GM18870 (cell line): ENCODE measurements at regions not wholly inside any gene's neighbourhood (a gene's known extent, or its start where the extent isn't known, plus 50 kb on each side); places are given as distances from the start of the nearest gene placed in this dataset.
"Not testable (repeated sequence)": the region's sequence is repeated elsewhere in the genome, so short reads cannot be mapped to it uniquely, and the experiment has no call there.

Source experiments
- ATAC-seq: cut with Tn5 transposase; IDR thresholded peaks from one replicate; pipeline ENCODE4 v1.9.1; 2021; ENCODE audit warnings: moderate library complexity; ENCODE audit not compliant: unreplicated experiment

GRCh38 chr10:131556897-131557495, 245.5 kb upstream of the TCERG1L start:
- no peak for ATAC-seq

DNA sequence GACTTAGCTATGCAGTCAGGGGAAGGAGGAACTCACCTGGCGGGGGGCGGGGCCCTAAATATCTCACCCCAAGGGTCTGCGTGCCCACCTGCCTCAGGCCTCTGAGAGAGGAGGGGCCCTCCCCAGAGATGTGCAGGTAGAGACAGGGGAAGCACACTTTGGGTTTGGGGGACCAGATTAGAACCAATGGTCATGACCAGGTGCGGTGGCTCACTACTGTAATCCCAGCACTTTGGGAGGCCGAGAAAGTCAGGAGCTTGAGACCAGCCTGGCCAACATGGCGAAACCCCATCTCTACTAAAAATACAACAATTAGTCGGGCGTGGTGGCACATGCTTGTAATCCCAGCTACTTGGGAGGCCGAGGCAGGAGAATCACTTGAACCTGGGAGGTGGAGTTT, 246.4 kb upstream of the TCERG1L start:
- not testable (repeated sequence) for ATAC-seq

DNA sequence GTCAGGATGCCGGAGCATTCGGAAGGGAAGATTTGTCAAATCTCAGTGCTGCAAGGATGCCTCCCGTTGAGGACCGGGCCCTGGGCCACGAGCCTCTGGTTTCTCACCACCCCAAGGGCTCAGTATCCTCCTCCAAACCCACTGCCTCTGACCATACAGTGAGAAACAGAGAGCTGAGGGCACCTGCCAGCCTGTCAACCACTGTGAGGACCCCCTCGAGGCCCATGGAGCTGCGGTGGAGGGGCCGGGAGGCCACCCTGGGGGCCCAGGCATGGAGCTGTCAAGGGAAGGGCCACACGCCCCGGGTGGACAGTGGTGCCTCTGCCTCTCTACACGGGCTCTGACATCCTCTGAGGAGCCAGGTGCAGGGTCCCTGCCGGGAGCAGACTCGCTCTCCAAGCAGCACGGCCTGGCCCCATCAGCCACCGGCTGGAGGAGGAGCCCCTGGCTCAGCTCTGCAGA, 248.0 kb upstream of the TCERG1L start:
- ATAC-seq: no peak

DNA sequence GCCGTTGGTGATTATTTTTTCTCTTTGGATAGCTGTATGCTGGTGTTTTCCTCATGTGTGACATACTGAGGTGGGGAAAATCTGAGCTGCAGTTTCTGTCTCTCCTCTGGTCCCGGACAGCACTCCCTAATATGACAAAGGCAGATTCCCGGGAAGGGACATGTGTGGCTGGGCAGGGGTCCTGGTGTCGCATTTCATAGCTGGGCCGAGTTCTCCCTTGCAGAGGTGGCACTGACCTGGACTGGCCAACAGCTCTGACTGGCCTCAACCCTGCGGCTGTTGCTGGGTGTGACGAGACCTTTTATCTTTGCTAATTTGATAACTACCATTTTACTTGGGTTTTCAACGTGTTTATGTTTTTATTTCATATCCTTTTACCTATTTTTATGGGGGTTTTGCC, 248.6 kb upstream of the TCERG1L start:
- ATAC-seq: no peak

GRCh38 chr10:131560706-131561355, 249.3 kb upstream of the TCERG1L start:
- ATAC-seq: no peak

DNA sequence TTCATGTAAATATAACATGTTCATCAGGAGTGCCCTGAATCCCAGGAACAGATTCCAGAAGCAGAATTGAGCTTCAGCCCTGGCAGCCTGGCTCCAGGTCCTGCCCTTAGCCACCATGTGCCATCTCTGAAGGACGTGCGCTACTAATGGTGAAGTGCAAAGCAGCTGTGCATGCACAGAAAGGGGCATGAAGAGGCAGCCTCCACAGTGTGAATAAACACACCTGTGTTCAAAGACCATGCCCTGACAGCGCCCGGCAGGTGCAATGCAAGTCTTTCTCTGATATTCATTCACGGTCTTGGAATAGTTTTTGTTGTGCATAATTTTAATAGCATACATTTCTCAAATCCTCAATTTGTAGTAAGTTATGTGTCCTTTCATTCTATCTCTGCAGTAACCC, 250.4 kb upstream of the TCERG1L start:
- ATAC-seq: no peak

- no peak for ATAC-seq
These were observed 251.9 kb upstream of the TCERG1L start for GRCh38 chr10:131563411-131563810.

DNA sequence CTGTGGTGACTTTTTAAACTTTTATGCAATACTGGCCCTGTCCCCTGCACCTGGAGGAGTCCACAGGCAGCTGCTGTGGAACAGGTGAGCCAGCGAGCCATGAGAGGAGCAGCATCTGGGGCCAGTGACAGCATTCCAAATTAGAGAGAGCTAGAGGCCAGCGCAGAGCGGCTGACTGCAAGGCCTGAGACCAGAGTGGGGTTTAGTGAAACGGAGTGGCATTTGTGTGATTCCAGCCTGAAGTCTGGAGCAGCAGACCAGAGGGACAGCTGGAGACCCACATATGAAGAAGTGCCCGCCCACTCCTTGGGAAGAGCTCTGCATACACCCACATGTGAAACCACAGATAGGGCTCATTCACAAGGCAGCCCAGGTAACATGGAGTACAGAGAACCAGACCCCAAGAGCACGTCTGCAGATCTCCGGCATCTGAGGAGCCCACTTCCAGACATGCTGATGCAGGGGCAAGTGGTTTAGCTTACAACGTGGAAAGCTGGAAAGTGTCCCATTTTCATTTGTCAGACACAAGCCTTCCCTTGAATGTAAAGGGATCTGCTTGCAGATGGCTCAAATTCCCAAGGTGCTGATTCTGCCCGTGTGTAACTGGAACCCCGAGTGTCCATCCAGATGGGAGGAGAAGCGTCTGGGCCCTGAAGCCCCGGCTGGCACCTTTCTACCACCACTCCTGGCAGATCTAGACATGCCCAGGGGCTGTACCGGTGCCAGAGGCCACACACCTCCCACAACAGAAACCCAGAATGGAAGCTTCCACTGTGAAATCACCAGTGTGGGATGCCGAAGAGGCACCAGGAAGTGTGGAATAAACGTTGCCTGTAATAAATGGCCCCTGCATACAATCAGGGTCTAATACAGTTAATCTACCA, 256.0 kb upstream of the TCERG1L start:
- no peak for ATAC-seq

DNA sequence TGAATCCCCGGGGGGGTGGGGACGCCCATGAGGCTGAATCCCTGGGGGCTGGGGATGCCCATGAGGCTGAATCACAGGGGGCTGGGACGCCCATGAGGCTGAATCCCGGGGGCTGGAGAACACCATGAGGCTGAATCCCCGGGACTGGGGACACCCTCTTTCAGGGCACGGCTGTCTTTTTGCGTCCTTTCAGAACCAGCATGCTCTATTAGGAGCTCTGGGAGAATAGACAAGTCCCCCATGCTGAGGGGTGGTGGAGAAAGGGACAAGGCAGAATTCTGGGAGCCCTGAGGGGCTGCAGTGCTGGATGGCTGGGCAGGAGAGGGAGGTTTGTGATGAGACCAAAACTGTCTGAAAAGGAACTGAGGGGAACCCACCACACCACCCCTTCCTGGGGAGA, 257.3 kb upstream of the TCERG1L start:
- no peak for ATAC-seq

- ATAC-seq: no peak
These were observed 258.6 kb upstream of the TCERG1L start for GRCh38 chr10:131569851-131570715.

DNA sequence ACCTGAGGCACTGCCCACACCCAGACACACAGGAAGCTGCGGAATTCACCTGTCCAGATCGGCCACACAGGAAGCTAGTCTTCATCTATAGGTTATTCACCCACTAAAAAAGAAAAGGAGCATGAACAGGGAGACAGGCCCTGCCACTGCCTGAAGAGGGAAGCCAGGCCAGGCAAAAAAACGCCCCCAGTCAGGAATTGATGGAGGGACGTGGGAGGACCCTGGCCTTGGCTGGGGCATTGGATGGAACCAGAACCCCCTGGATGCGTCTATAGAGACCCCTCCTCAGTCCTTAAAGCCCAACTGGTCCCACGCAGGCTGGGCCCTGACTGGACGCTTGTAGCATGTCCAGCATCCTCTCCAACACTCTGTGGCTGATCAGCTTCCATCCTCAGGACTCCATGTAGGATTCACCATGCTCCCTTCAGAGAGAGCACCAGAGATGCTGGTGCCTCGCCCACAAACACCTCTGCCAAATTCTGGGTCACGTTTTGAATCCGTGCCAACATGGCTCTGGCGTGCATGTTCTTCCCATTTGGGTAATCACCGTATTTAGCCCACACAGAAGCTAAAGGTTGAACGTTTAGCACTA, 259.3 kb upstream of the TCERG1L start:
- no peak for ATAC-seq

DNA sequence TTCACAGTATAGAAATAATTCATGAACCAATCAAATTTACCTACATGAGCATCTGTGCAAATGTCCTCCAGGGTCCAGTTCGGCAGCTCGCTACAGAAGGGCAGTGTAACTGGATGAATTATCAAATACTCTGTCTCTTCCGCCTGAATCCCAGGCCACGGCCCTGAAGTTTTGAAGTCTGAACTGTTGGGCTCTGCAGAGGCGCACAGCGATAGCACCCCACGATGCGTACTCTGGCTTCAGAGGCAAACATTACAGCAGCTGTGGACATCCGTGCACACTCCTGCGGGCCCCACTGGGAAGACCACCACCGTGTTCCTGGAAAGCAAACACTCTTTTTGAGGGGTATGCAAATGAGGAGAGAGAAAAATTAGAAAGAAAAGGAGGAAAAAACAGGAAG, 259.8 kb upstream of the TCERG1L start:
- no peak for ATAC-seq

DNA sequence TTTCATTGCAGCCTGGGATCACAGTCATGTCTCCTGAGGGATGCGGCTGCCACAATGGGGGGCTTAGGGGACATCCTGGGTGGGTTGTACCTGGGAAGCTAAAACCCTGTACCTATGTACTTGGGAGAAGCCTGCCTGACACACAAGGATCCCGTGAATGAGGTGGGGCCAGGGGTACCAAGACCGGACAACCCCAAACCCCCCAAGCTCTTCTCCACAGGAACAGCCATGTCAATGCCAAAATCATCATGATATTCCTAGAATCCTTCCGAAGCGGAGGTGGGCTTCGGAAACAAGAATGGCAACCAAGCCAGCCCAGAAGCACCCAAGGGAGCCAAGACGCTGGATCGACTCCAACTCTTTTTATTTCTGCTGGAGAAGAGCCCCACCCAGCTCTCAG, 260.3 kb upstream of the TCERG1L start:
- no peak for ATAC-seq

DNA sequence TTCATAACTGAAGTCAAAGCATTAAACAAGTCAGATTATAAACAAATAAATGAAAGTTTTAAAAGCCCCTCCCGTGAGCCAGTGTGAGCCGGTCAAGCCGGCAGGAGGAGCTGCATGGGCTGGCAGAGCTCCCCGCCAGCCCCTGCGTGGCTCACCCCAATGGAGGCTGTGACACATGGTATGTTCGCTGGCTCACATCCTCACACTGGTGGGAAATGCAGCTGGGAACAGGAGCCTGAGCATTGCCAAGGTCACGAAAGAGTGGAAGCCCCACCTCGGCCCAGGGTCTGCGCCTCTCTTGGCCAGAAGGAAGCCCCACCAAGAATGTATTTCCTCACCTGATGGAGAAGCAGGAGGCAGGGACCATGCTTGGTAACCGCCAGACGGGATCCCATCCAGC, 261.7 kb upstream of the TCERG1L start:
- no peak for ATAC-seq

DNA sequence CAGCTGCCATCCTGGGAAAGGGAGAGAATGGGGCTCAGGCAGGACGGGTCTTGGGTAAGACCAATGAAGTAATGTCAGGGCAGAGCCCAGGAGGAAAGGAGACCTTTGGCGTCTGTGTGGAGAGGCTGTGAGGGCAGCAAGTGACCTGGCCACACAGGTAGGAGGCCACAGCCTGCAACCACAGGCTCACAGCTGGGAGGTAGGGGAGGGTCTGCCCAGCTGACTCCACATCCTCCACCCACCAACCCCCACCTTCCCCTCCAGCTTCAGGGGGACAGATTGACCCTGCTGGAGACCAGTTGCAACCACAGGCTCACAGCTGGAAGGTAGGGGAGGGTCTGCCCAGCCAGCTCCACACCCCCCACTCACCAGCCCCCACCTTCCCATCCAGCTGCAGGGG, 262.2 kb upstream of the TCERG1L start:
- ATAC-seq: no peak

DNA sequence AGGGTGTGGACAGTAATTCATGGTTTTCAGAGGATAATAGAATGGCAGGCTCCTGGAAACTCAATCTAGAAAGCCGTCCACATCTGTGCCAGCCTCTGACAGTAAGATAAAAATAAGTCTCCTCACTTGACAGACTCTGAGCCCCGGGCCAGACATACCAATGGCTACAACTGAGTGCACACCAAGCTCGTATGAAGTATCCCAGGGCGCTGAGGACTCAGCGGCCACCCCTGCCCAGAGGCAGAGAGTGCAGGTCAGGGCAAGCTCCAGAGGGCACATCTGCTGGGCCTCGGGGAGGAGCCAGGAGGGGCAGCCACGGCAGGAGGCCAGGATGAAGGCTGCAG, 262.8 kb upstream of the TCERG1L start:
- no peak for ATAC-seq

DNA sequence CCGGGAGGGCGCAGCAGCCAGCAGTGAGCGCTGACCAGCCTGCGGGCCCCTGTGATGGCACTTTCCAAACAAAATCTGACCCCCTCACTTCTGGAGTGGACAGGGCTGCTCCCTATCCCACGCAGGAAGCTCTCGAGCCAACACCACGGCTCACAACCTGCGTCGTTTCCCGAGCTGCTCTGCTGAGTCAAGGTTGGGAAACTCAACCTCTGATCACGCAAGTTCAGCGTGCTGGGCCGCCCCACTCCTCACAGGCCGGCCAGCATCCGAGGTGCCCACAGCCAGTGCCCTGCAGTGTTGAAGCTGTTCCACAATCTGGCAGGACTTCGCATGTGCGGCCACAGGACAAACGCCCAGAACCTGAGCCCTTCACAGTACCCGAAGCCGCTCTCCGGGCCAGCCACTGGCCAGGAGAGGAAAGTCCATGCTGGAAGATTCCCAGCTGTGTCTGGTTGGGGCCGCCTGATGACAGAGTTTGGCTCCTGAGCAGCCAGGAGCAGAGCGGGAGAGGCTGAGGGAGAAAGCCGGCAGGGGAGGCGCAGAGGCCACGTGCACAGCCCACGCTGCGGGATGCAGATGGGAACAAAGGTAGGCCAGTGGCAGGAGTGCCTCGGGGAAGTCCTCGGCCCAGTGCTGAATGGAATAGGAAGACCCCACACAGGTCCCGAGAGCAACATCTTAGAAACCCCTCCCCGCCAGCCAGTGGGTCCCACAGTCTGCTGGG, 263.3 kb upstream of the TCERG1L start:
- ATAC-seq: no peak

- ATAC-seq: no peak
These were observed 264.4 kb upstream of the TCERG1L start for GRCh38 chr10:131575877-131576276.

DNA sequence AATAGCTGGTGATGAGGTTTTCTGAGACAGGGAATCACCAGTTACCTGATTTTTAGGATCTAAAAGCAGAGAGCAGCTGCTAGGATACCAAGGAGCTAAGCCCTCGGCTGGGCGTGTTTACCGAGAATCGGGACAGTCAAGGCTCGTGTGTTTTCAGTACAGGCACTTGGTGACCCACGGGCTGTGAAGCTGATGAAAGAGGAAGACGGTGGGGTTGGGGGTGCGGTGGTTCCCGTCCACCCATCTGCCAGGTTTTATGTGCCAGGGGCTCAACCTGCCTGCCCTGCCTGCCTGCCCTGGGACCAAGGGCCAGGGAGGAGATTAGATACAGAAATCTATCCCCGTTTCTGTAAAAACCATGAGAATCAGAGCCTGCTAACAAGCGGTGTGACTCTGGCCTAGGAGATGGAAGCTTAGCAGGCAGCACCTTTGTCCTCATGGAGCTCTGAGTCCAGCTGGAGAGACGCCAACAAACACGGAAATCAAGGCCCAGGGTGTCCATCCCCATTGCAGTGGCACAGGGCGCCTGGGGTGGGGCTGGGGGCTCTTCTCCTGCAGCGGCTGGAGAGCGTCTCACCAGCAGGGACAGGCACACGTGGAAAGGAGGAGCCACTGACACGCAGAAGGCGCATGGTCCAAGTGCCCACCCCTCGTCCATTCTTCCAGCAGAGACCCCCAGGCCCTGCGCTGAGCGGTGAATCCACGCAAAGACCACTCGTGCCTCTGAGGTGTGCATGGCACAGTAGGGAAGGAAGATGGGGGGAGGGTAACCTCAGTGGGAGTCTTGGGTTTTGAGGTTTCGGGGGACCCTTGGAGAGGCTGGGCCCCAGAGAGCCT, 265.0 kb upstream of the TCERG1L start:
- no peak for ATAC-seq
